Gastrocnemius medialis (tissue), 4 donors: ENCODE measurements at regions not wholly inside any gene's neighbourhood (a gene's known extent, or its start where the extent isn't known, plus 50 kb on each side); places are given as distances from the start of the nearest gene placed in this dataset.

ENCODE experiments used
- CTCF ChIP-seq, 5 experiments: fragments of 450-650 bp in 3 of 5; fragments of 200-600 bp in 2 of 5; sonication (generic) in 2 of 5; IDR thresholded peaks in 4 of 5; conservative IDR thresholded peaks in 1 of 5; 1 replicate in 4 of 5; 2 replicates in 1 of 5; pipeline ENCODE4 v1.5.1; 2016 to 2019; ENCODE audit warnings: antibody characterized with exemption in 5 of 5, mild to moderate bottlenecking in 3 of 5, moderate library complexity in 3 of 5
- POLR2A ChIP-seq, 2 donors: fragments of 450-650 bp; IDR thresholded peaks; one replicate each; pipeline ENCODE4 v1.6.1; 2017; ENCODE audit warnings: antibody characterized with exemption in 2 of 2, mild to moderate bottlenecking in 2 of 2, moderate library complexity in 2 of 2

GRCh38 chr17:62907961-62908360 is 58.1 kb upstream of the TANC2 start:
- TF ChIP-seq CTCF (IDR thresholded peaks at IDR 0.05 in 4 of 5, conservative IDR thresholded peaks at IDR 0.05 in 1 of 5): no peak
- no peak for TF ChIP-seq POLR2A (IDR thresholded peaks at IDR 0.05)
